ENCODE measurements at regions not wholly inside any gene's neighbourhood (a gene's known extent, or its start where the extent isn't known, plus 50 kb on each side); places are given as distances from the start of the nearest gene placed in this dataset.

DNA sequence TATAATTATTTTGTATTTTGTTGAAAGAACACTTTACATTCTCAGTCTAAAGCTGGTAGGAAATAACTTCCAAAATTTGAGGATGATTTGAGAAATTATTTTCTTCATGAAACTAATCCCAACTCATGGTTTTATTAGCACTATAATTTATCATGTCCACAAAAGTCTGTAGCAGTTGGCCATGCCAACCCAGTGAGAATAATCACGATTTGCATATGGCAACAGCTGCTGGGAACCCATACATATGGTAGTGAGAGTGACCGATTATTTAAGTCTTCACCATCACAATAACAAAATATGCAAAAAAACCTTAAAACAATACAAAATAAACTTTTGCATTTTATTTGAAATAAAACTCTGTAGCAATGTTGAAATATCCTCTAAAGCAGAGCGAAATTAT, 445.9 kb upstream of the ANO3 start:
- no peak for DNase-seq (ENCODE audit: low spot score)

DNA sequence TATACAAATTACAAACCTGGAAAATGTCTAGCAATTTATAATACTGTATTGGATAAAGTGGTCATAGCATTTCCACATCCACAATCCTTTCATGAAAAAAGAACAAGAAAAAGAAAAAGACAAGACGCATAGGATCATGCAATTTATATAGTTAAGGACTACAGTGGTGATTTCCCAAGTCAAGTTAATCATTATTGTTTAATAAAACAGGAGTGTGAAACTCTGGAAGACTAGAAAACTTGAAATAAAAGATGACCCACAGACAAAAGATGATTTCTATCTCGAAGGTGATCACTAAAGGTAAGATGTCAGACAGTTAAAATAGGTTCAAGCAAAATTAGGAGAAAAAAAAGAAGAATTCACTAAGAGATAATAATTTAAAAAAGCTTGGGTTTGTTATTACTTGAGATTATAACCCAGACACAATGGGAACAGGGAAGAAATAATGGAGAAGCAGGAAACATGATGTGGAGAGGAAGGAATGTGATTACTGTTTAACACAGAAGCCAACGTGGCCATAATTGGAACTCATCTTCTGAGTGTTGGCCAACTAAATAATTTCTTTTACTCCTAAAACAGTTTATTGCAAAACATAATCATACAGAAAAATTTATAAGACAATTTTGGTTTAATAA, 441.2 kb upstream of the ANO3 start:
- DNase-seq (ENCODE audit: low spot score): no peak

DNA sequence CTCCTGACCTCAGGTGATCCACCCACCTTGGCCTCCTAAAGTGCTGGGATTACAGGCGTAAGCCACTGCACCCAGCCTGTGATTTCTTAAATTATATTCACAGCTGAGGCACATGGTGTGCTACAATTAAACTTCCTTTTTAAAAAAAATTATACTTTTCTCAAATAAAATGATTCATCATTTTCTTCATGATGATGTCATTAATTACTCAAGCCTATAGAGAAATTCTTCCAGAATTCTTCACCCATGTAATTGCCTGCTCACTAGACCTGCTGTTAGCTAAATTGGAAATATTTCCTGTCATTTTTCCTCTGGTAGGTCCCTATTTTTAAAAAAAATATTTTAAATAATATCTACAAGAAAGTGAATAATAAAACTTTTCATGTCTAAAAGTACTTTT, 440.0 kb upstream of the ANO3 start:
- DNase-seq (ENCODE audit: low spot score): no peak

DNA sequence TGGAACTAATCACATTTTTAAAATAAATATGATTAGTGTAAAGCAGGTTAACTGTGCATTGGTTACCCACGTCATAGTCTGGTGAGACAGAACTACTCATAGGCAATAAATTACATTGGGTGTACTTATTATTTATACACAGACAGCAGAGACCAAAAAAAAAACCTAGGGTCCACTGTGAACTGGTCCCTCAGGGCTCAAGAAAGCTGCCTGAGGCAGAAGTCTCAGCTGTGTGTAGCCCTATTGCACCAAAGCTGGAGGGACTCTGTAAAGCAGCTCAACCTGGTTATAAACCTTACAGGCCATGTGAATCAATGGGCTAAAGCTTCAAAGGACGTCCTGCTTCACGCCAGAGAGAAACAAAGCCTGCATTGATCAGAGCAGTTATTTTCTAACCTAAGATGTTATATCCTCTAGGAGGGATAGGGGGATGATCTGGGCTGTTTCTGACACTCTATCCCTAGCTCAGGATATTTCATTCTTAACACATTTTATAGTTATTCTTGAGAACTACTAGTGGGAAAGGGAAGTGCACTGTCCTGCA, 432.2 kb upstream of the ANO3 start:
- no peak for DNase-seq (ENCODE audit: low spot score)

DNA sequence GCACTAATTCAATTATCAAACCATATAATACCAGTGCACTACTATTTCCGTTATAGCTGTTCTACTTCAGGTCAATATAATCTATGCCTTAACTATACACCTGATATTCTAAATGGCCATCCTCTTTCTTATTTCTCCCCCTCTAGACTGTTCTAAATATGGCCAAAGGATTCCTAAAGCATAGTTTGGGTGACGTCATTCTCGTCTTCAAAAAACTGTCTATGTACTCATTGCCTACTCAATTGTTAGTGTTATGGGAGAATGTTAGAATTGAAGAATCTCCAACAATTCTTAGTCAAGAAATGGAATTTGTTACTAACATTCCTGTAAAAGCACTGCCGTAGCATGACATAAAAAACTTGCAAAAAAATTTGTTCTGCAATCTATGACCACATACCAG, 431.1 kb upstream of the ANO3 start:
- no peak for DNase-seq (ENCODE audit: low spot score)

DNA sequence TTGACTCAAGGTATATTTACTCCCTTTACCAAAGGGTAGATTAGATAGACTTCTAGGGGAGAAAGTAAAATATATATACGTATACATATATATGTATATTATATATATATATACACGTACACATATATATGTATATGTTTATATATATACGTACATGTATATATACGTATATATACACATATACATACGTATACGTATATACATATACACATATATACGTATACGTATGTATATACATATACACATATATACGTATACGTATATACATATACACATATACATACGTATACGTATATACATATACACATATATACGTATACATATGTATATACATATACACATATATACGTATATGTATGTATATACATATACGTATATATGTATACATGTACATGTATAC, 430.5 kb upstream of the ANO3 start:
- DNase-seq (ENCODE audit: low spot score): no peak

DNA sequence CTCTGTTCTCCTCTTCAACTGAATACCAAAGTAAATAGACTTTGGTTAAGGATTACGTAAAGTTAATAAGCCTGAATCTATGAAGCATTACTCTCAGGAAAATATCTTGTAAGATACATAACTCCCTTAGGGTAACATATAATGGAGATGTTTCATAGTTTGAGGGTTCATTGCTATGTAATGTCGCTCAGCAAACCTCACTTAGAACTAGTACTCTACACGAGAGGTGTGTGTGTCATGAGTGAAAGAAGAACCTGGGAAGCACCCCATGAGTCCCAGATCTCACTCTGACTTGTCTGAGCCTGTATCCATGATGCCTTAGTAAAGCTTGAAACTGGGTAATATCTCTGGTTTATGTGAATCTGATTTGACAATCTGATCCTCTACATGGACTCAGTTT, 429.5 kb upstream of the ANO3 start:
- DNase-seq (ENCODE audit: low spot score): no peak

DNA sequence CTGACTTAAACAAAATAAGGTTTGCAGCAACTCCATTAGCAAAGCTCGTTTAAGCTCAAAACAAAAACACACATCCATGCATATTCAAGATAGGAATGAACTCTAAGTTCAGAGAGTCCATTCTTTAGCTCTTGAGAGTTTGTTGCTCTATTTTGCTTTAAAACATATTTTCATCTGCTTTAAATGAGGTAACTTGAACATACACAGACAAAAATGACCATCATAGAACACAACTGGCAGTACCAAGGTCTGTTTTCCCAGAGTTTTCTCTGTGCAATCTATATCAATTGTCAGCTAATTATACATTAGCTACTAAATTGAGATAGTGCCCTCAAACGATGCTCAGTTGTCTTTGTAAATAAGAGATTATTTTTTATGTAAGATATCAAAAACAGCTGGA, 423.2 kb upstream of the ANO3 start:
- no peak for DNase-seq (ENCODE audit: low spot score)

DNA sequence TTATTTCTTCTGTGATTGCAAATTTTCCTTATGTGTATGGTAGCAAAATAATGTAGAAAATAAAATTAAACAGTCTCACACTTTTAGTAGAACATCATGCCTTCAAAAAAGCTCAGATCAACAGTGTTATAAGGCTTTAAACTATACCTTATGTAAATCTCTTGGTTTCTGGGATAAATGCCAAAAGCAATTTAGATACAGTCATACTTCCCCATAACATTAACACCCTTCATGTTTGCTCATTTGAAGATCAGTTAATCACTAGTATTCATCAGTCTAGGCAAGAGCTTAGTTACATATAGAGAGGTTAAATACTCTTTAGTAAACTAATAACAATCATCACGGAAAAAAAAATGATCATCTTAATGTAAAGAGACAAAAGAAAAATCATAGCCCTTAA, 421.8 kb upstream of the ANO3 start:
- no peak for DNase-seq (ENCODE audit: low spot score)

DNA sequence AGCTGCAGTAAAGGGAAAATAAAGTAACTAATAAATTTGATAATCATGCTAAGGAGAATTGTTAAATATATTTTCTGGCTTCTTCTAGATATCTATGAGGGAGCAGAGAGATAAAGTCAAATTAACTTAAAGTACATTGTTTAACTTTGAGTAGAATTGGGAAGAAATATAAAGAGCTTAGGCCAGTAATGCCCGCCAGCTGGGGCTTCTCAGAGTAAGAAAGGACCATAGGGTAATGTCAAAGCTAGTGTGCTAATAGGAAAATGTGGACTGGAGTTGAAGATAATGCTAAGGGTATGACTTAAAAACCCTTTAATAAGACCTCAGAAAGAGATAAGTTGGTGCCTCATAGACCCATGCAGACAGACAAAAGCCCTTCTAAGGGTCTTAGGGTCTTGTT, 411.6 kb upstream of the ANO3 start:
- DNase-seq (ENCODE audit: low spot score): no peak

DNA sequence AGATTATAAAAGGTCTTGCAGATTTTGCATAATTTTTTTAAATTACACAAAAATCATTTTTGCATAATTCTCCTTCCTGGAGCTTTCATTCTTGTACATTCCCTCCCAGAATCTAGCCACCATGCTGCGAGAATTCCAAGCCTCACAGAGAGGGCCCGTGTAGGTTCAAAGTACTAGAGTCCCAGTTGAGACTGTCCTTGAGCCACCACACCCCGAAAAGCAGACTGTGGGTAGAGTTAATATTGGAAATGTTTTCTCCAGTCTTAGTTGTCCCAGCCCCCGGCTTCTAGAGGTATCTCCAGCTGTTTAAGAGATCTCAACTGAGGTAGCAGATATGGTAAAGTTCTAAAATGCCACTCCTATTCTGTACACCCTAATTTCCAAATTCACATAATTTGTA, 407.3 kb upstream of the ANO3 start:
- DNase-seq (ENCODE audit: low spot score): no peak

DNA sequence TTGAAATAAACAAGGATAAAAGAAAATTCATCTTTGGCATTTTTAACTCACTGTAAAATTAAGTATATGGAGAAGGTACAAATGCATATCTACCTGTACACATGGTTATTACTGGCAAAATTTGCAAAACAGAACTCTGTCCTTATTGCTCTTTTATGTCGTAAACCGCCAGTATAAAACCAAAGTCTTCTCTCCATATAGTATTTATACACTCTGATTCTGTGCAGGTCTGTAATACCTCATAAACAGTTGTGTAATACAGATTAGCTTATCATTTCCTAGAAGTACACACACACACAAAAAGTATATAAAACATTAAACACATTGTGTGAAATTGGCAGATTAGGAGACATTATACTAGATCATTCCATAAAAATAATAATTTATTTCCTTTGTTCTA, 406.6 kb upstream of the ANO3 start:
- DNase-seq (ENCODE audit: low spot score): no peak

DNA sequence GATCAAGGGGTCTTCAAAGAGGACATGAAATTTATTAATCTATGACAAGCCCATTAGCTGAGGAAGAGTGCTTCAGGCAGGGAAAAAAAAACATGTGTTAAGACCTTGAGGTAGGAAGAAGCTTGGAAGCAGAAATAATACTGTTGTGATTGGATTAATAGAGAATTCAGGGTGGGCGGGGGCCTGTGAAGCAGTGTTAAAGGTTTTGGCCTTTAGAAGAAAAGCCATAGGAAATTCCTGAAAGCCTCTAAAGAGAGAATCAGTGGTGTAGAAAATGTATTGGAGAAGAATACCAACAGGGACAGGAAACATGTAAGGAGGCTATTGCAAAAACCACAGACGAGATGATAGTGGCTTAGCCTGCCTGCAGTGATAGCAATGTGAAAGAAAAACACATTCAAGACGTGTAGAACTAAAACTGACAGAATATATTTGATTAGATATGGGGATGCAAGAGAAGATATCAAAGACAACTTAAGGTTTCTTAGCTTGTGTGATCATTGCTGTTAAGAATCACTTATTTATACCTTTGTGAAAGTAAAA, 404.4 kb upstream of the ANO3 start:
- no peak for DNase-seq (ENCODE audit: low spot score)

DNA sequence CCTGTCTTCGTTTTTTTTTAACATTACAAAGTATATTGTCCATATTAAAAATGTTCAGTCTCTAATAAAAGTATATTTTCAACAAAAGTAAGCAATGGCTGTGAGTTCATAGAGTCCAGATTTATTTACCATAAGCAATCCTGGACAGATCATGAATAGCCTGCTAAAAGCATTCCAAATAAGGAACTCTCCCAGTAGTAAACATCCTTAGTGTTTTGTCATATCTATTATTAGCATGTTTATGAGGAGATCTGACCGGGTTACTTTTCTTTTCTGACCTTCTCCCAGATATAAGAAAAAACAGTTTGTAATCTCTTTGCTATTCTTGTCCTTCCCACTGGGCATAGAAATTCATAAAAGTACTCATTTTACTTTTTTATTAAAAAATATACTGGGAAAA, 403.9 kb upstream of the ANO3 start:
- no peak for DNase-seq (ENCODE audit: low spot score)

DNA sequence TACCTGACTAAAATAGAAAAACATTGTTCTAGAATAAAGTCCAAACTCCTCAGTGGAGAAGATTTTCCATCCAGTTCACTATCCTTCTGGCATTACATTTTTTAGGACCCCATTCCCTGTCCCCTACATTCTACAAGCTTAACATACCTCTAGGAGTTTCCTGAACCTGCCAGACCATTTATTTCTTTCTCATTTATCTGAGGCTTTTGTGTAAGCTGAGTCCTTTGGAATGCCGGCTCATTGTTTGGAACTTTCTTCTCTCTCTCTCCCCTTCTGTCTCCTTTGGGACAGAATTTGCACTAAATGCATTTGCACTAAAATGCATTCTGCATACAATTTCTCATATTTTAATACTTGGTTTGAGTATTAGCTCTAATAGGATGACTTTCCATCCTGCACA, 393.0 kb upstream of the ANO3 start:
- no peak for DNase-seq (ENCODE audit: low spot score)

DNA sequence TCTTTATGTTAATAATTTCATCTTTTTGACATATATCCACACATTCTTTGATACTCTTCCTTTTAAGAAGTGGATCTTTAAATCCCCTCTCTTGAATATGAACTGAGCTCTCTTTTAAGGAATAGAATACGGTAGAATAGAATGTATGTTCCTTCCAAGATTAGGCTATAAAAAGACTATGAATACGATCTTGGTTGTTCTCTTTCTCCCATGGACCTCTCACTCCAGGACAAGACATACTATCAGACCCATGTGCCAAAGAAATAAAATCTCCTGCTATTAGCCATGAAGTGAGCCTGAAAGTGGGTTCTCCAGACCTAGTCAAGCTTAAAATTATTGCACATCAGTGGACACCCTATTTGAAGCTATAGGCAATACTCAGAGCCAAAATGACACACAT, 392.2 kb upstream of the ANO3 start:
- no peak for DNase-seq (ENCODE audit: low spot score)

DNA sequence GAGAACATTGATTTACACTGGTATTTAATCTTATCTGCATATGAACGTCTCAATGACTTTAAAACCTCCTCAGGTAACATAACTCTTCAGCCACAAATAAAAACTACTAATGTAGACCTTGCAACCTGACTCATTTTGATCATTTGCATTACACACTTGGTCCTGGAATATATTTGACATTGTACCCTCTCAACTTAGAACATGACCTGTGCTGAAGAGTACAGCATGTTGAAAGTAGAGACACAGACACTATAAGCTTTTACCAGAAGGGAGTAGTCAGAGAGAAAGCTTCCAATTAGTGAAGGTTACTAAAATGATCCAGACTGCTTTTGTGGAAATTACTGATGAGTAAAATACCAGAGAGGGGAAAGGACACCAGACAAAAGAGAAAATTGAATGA, 390.6 kb upstream of the ANO3 start:
- no peak for DNase-seq (ENCODE audit: low spot score)

DNA sequence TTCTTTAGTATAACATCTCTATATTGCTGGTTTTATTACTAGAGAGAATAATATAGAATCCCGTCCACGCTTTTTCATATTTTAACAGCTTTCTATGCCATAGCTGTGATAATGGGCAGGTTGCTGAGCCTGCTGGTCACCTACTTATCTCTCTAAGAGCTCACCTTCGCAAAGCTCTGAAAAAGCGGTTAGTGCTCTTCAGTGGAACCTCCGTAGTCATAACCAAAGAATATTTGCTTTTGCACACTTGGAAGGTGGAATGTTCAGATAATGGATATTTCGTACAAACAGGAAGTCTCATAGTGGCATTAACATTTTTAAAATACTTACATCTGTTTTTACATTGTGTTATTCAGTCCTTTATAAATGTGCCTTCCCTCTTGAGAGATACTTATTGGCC, 388.9 kb upstream of the ANO3 start:
- no peak for DNase-seq (ENCODE audit: low spot score)

DNA sequence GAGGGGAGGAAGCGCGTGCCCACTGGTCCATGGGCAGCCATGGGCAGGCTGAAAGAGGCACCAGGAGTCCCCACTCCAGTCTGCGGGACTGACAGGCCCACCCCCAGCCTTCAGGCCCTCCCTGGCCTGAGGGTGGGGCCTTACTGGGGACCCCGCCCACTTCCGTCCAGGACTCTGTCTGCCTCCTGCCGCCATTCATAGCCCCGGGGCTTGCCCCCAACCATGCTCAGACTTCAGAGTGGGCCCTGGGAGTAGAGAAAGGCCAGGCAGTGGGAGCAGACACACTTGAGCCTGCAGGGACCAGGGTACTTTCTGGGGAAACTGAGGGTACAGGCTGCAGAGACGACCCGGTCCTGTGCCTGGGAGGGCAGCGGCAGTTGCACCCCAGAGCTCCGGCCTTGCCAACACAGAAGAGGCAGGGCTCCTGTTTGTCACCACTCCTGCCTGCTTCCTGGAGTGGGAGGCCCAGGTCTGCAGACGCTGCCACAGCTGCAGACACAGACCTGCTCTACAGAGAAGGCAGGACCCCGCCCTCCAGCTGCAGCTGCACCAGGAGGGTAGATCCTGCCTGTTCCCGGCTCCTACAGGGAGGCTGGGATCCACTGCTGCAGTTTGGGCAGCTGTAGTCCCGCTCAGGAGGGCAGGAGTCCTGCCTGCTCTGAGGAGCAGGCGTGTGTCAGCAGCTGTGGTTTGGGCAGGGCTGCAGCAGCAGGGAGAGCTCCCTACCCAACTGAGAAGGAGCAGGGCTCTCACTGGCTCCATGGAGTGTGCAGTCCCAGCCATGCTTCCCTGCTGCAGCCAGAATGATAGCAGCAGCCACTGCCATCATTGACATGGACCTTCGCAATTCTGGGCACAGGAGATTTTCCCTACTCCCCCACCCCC, 387.9 kb upstream of the ANO3 start:
- DNase-seq (ENCODE audit: low spot score): no peak

DNA sequence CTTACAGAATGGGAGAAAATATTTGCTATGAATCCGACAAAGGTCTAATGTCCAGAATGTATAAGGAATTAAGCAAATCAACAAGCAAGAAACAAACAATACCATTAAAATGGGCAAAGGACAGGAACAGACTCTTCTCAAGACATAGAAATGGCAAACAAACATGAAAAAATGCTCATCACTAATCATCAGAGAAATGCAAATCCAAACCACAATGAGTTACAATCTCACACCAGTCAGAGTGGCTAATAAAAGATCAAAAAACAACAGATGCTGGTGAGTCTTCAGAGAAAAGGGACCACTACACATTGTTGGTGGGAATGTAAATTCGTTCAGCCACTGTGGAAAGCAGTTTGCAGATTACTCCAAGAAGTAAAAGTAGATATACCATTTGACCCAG, 382.0 kb upstream of the ANO3 start:
- DNase-seq (ENCODE audit: low spot score): no peak

DNA sequence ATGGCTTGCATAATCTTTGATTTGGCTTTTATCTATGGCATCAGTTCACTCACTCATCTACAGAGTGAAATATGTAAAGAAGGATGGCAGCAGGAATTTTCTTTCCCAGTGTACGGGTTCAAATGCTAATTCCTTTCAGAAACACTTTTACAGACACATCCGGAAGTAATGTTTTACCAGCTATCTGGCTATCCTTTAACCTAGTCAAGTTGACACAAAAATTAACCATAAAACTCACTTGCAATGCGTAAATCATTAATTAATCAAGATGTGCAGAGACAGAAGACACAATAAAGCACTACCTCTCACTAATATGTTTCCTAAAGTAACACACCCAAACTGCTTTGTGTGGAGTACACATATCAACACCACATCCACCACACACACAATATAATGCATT, 378.9 kb upstream of the ANO3 start:
- no peak for DNase-seq (ENCODE audit: low spot score)

DNA sequence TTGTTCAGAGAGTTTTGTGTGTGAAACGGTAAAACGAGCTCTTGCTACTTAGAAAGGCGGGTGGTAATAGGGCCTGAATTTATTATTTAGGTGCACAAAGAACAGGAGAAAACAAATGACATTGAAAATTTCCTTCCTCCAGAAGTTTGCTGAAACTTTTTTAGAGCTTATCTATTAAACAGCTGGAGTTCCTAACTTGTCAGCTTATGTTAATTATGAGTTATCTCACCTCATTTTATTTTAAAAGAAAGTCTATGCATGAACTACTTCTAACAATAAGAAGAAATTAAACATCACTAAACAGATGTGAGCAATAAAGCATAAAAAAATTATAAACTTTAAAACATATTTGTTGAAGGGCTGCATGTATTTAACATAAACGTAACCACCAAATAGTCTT, 373.9 kb upstream of the ANO3 start:
- DNase-seq (ENCODE audit: low spot score): no peak

DNA sequence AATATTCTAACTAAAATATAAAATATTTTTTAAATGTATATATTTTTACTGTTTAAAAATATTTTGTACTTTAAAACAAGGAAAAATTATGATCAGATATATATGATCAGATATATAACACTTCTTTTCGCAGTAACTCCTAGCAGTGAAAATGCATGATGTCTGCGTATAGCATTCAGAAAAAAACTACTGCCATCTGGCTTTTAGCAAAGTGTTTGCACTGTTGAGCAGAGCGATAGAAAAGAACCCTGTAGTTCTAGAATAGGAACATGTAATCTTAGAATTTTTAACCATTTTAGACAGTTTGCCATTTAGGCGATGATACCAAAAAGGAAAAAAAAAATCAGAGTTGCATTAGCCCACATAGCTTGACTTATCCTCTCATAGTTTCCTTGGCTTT, 370.4 kb upstream of the ANO3 start:
- DNase-seq (ENCODE audit: low spot score): no peak

Data from left forelimb (tissue), 1 donor.